C4-2B (cell line): ENCODE measurements at regions not wholly inside any gene's neighbourhood (a gene's known extent, or its start where the extent isn't known, plus 50 kb on each side); places are given as distances from the start of the nearest gene placed in this dataset.

Experiments
- H3K27ac ChIP-seq: fragments of 450-650 bp; 2 replicates; pipeline ENCODE4 v1.5.1; 2017
- ZFX ChIP-seq: fragments of 450-650 bp; IDR thresholded peaks from 2 replicates; pipeline ENCODE4 v1.6.1; 2017
- TF ChIP-seq, protein P1 (sequence below): fragments of 450-650 bp; conservative IDR thresholded peaks from 2 replicates; pipeline ENCODE4 v1.5.1; 2017; ENCODE audit warnings: mild to moderate bottlenecking

DNA sequence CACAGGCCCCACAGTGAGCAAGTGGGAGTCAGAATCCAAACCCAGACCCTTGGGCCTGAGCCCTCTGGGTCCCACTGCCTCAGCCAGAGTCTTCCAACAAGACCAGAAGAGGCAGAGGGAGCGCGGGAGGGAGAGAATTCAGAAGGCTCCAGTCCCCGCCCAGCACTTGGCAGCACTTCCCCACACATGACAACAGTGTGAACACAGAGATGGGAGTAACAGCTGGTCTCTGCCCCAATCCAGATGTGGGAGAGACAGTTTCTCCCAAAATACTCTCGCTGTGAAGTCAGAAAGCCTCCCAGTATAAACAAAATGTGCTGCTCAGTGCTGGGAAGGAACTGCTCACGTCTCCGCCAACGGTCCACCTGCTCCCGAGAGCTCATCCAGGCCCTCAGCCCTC lies 219.9 kb downstream of the MN1 start:
- H3K27ac ChIP-seq = no peak overlapping the region
- no peak for TF ChIP-seq ZFX
- TF ChIP-seq, protein P1, sequence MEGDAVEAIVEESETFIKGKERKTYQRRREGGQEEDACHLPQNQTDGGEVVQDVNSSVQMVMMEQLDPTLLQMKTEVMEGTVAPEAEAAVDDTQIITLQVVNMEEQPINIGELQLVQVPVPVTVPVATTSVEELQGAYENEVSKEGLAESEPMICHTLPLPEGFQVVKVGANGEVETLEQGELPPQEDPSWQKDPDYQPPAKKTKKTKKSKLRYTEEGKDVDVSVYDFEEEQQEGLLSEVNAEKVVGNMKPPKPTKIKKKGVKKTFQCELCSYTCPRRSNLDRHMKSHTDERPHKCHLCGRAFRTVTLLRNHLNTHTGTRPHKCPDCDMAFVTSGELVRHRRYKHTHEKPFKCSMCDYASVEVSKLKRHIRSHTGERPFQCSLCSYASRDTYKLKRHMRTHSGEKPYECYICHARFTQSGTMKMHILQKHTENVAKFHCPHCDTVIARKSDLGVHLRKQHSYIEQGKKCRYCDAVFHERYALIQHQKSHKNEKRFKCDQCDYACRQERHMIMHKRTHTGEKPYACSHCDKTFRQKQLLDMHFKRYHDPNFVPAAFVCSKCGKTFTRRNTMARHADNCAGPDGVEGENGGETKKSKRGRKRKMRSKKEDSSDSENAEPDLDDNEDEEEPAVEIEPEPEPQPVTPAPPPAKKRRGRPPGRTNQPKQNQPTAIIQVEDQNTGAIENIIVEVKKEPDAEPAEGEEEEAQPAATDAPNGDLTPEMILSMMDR = no peak

DNA sequence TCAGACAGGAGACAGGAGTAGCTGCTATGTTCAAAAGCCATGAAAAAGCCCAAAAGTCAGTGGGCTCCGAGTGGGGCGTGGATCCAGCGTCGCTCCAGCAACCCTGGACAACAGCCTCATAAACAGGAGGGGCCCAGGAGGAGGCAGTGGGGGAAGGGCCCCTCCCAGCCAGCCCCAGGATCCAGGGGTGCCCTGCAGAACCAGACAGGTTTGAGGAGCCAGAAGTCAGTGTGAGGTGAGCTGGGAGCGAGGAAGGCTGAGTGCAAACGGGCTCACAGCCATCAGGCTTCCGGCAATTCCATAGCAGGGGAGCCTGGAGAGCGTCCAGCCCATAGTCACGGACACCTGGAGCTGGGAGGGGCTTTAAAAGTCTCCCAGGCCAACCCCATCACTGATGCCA lies 217.7 kb downstream of the MN1 start:
- no peak overlapping the region for H3K27ac ChIP-seq
- TF ChIP-seq, protein P1 = no peak
- TF ChIP-seq ZFX = no peak

DNA sequence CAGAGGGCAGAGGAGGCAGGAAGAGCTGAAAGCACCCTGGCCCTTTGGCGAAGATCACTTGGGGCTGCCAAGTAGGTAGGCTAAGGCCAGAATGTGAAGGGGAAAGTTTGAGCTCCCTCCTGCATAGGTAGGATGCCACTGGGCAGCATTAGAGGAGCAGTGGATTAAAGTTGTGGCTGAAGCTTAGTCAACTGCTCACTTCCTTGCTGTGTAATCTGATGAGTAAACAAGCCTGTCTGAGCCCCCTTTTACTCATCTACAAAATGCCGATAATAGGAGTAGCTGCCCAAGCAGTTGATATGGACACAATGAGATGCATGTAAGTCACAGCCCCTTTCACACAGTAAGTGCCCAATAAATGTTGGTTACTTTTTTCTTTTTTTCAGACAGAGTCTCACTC lies 216.4 kb downstream of the MN1 start:
- no peak overlapping the region for H3K27ac ChIP-seq
- TF ChIP-seq, protein P1 = no peak
- no peak for TF ChIP-seq ZFX

DNA sequence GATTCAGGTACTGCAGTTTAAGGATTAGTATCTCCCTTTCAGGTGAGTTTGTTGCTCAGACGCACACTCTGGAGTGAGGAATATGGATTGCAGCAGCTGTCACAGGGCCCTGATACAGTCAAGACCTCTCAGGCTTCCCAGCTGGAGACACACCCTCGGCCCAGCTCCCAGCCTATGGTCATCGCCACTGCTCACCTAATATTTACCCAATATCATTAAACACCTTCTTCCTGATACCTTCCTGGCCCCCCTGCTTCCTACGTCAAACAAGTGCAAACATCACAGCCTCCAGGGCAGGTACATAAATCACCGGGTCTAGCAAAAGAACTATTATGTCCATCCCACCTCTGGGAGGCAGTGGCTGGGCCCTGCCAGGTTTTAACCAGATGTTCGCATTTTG lies 213.3 kb downstream of the MN1 start:
- no peak for TF ChIP-seq ZFX
- TF ChIP-seq, protein P1 = no peak
- no peak overlapping the region for H3K27ac ChIP-seq

DNA sequence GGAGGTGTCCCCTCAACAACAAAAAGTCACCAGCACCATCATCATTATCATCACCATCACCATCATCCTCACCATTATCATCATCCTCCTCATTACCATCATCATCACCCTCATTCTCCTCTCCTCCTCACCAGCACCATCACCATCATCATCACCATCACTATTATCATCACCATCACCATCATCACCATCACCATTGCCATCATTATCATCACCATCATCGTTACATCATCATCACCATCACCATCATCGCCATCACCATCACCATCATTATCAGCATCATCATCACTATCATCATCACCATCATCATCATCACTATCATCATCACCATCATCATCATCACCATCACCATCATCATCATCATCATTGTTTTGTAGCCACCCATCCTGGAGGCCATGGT lies 212.6 kb downstream of the MN1 start:
- TF ChIP-seq, protein P1 = no peak
- no peak for TF ChIP-seq ZFX
- no peak overlapping the region for H3K27ac ChIP-seq

DNA sequence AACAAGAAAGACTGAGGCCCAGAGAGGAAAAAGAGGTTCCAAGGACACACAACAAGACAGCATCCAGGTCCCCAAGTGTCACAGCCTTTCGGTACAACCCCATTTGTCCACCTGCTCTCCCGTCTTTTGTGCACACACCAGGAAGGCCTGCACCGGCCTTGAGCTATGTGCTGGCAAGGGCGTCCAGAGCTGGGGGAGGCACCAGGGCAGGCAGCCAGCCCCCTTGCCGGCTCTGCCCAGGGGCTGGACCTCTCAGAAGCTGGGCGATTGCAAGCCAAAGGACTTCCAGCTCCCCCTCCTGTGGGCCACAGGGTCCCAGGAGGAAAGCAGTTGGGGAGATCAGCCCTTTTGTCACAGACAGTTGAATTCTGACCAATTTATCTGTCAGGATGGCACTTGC lies 210.5 kb downstream of the MN1 start:
- H3K27ac ChIP-seq = no peak overlapping the region

DNA sequence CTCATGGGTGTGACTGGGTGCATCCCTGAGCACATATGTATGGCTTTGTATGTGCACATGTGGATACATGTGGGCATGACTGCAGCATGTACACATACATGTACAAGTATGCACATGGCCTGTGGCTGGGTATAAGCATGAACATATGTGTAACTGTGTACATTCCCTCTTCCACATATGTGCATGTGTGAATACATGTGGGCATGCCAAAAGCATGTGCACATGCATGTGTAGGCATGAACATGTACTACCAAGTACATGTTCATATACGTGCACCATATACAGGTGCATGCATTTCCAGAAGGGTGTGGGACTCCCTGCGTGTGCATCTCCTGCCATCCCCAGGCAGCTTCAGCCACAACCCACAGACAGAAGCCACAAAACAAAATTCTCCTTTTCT lies 208.2 kb downstream of the MN1 start:
- no peak overlapping the region for H3K27ac ChIP-seq
- TF ChIP-seq, protein P1 = no peak
- TF ChIP-seq ZFX = no peak

More for the DNA sequence above, 210.5 kb downstream of the MN1 start:
- TF ChIP-seq, protein P1 = no peak
- no peak for TF ChIP-seq ZFX
